Breast epithelium (tissue), 3 donors: ENCODE measurements at regions not wholly inside any gene's neighbourhood (a gene's known extent, or its start where the extent isn't known, plus 50 kb on each side); places are given as distances from the start of the nearest gene placed in this dataset.
"Not testable (repeated sequence)": the region's sequence is repeated elsewhere in the genome, so short reads cannot be mapped to it uniquely, and the experiment has no call there.

Source experiments
- CTCF ChIP-seq, 3 donors: fragments of 450-650 bp; IDR thresholded peaks; one replicate each; pipeline ENCODE4 v1.5.1; 2016 to 2017; ENCODE audit warnings: antibody characterized with exemption in 3 of 3, mild to moderate bottlenecking in 3 of 3, moderate library complexity in 3 of 3
- POLR2A ChIP-seq: fragments of 450-650 bp; IDR thresholded peaks from one replicate; pipeline ENCODE4 v1.6.1; 2016; ENCODE audit warnings: antibody characterized with exemption, mild to moderate bottlenecking, moderate library complexity

- not testable (repeated sequence) for TF ChIP-seq CTCF (IDR thresholded peaks at IDR 0.05); POLR2A
These were observed 302.1 kb upstream of the PLGLB2 start for GRCh38 chr2:87445613-87446312.
